ENCODE measurements at regions not wholly inside any gene's neighbourhood (a gene's known extent, or its start where the extent isn't known, plus 50 kb on each side); places are given as distances from the start of the nearest gene placed in this dataset.
A peak's percentile ranks its signal among the peaks of the same experiment; 100 is the strongest.

DNA sequence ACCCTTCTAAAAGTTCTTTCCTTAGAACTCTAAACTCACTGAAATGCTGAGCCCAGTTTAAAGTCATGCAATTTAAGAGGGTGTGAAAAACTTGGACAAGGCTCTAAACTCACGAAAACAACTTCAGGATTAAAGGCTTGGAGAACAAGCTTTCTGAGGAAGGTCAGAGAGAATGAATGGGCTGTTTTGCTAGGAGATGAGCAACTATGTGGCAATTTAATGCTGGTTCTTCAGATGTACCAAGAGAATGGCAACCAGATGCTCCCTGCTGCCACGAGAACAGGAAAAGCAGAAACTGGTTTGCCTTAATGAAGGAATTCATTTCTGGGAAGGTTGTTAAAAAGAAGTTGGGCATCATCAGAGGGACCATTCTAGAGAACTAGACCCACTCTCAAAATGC, 77.8 kb upstream of the PMAIP1 start:
- peaks cover 19% of the 10 kb centered on the region for H3K27me3 Mint-ChIP-seq
- intact Hi-C loops (cut with DNase I, micrococcal nuclease) = no loop called here
- no peaks in the 10 kb centered on the region for H3K36me3 Mint-ChIP-seq (ENCODE audit: low read depth)
- ChIA-PET POLR2A (no interaction called here), CTCF (no interaction called here)
- no peak overlapping the region for H3K4me3 Mint-ChIP-seq
- TF ChIP-seq, protein P1, sequence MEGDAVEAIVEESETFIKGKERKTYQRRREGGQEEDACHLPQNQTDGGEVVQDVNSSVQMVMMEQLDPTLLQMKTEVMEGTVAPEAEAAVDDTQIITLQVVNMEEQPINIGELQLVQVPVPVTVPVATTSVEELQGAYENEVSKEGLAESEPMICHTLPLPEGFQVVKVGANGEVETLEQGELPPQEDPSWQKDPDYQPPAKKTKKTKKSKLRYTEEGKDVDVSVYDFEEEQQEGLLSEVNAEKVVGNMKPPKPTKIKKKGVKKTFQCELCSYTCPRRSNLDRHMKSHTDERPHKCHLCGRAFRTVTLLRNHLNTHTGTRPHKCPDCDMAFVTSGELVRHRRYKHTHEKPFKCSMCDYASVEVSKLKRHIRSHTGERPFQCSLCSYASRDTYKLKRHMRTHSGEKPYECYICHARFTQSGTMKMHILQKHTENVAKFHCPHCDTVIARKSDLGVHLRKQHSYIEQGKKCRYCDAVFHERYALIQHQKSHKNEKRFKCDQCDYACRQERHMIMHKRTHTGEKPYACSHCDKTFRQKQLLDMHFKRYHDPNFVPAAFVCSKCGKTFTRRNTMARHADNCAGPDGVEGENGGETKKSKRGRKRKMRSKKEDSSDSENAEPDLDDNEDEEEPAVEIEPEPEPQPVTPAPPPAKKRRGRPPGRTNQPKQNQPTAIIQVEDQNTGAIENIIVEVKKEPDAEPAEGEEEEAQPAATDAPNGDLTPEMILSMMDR (IDR thresholded peaks at IDR 0.05) = no peak
- no peak overlapping the region for H3K27ac Mint-ChIP-seq
- DNase-seq (no peak), ATAC-seq (ENCODE audit: poor library complexity) (no peak)
- Histone ChIP-seq H3K4me1 (ENCODE audit: insufficient read depth, low read length) (no peaks in the 10 kb centered on the region), H3K9me3 (ENCODE audit: control insufficient read depth in 1 of 2, insufficient read depth in 1 of 2, low read length in 2 of 2) (no peaks in the 10 kb centered on the region), H3K27ac (ENCODE audit: low read depth in 1 of 2, low read length in 2 of 2) (no peak overlapping the region), H3K36me3 (ENCODE audit: insufficient read depth, low read length) (no peaks in the 10 kb centered on the region), H3K27me3 (ENCODE audit: control insufficient read depth in 1 of 2, insufficient read depth in 2 of 2, low read length in 2 of 2) (no peaks in the 10 kb centered on the region), H3K4me3 (ENCODE audit: low read length) (no peak overlapping the region)
- H3K4me1 Mint-ChIP-seq (ENCODE audit: low read depth) = no peaks in the 10 kb centered on the region
- no peaks in the 10 kb centered on the region for H3K9me3 Mint-ChIP-seq

DNA sequence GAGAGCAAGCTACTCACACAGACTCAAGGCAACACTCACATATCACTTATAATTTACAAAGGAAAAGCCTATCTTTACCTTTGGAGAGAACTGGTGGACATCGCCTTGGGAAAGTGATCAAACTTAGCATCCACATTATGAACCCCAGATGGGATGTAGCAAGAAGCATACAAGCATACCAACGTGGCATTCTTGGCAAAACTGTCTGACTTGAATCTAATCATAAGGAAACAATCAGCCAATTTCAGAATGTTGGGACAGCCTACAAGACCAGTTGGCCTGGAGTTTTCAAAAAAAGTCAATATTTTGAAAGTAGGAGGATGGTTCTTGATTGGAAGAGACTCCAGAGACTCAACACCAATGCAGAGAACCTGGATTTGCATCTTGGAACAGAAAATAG, 79.1 kb upstream of the PMAIP1 start:
- no peak overlapping the region for H3K4me3 Mint-ChIP-seq
- POLR2A ChIA-PET = no interaction called here
- H3K9me3 ChIP-seq (ENCODE audit: control insufficient read depth in 1 of 2, insufficient read depth in 1 of 2, low read length in 2 of 2) = no peaks in the 10 kb centered on the region
- H3K36me3 ChIP-seq (ENCODE audit: insufficient read depth, low read length) = no peaks in the 10 kb centered on the region
- H3K27me3 Mint-ChIP-seq = peaks cover 18% of the 10 kb centered on the region
- ATAC-seq (ENCODE audit: poor library complexity) (no peak), DNase-seq (no peak)
- no peak overlapping the region for H3K27ac ChIP-seq (ENCODE audit: low read depth in 1 of 2, low read length in 2 of 2)
- TF ChIP-seq, protein P1 (IDR thresholded peaks at IDR 0.05) = no peak
- no peak overlapping the region for H3K27ac Mint-ChIP-seq
- H3K4me1 ChIP-seq (ENCODE audit: insufficient read depth, low read length) = no peaks in the 10 kb centered on the region
- no peak overlapping the region for H3K4me3 ChIP-seq (ENCODE audit: low read length)
- no peaks in the 10 kb centered on the region for H3K4me1 Mint-ChIP-seq (ENCODE audit: low read depth)
- intact Hi-C loops (cut with DNase I, micrococcal nuclease) = no loop called here
- CTCF ChIA-PET = interaction anchor here (0.7 kb wide), 1 partner anchor 278 kb away, joined by 3 read pairs; no protein-coding TSS in a partner anchor
- H3K27me3 ChIP-seq (ENCODE audit: control insufficient read depth in 1 of 2, insufficient read depth in 2 of 2, low read length in 2 of 2) = no peaks in the 10 kb centered on the region
- no peaks in the 10 kb centered on the region for H3K9me3 Mint-ChIP-seq
- no peaks in the 10 kb centered on the region for H3K36me3 Mint-ChIP-seq (ENCODE audit: low read depth)

DNA sequence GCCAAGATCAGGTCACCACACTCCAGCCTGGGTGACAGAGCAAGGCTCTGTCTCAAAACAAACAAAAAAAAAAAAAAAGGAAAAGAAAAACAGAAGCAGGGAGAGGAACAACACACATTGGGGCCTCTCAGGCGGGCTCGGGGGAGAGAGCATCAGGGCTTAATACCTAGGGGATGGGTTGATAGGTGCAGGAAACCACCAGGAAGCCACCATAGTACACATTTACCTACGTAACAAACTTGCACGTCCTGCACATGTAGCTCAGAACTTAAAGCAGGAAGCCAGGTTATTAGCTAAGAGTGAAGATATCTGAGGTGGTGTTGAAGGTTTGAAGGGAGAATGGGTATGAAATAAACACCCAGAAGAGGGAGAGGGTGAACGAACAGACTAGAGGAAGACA, 81.0 kb upstream of the PMAIP1 start:
- intact Hi-C loops (cut with DNase I, micrococcal nuclease) = no loop called here
- POLR2A ChIA-PET = no interaction called here
- no peak overlapping the region for H3K27ac ChIP-seq (ENCODE audit: low read depth in 1 of 2, low read length in 2 of 2)
- no peak overlapping the region for H3K4me3 ChIP-seq (ENCODE audit: low read length)
- ATAC-seq (ENCODE audit: poor library complexity) = no peak
- no peaks in the 10 kb centered on the region for H3K27me3 ChIP-seq (ENCODE audit: control insufficient read depth in 1 of 2, insufficient read depth in 2 of 2, low read length in 2 of 2)
- H3K9me3 ChIP-seq (ENCODE audit: control insufficient read depth in 1 of 2, insufficient read depth in 1 of 2, low read length in 2 of 2) = no peaks in the 10 kb centered on the region
- no peak overlapping the region for H3K4me3 Mint-ChIP-seq
- H3K36me3 Mint-ChIP-seq (ENCODE audit: low read depth) = no peaks in the 10 kb centered on the region
- CTCF ChIA-PET = no interaction called here
- H3K27me3 Mint-ChIP-seq = peaks cover 14% of the 10 kb centered on the region
- H3K4me1 ChIP-seq (ENCODE audit: insufficient read depth, low read length) = no peaks in the 10 kb centered on the region
- no peaks in the 10 kb centered on the region for H3K4me1 Mint-ChIP-seq (ENCODE audit: low read depth)
- DNase-seq = peak in 1 of 14 experiments; percentile 38
- H3K36me3 ChIP-seq (ENCODE audit: insufficient read depth, low read length) = no peaks in the 10 kb centered on the region
- H3K27ac Mint-ChIP-seq = no peak overlapping the region
- no peaks in the 10 kb centered on the region for H3K9me3 Mint-ChIP-seq
- TF ChIP-seq, protein P1 (IDR thresholded peaks at IDR 0.05) = no peak

Data from CD4-positive, alpha-beta T cell (primary cell).